Endothelial cell of umbilical vein (primary cell): ENCODE measurements at regions not wholly inside any gene's neighbourhood (a gene's known extent, or its start where the extent isn't known, plus 50 kb on each side); places are given as distances from the start of the nearest gene placed in this dataset.

Source experiments
- BruUV-seq: library from RNA; stranded (reverse); fragments of 400-500 nt; replicated peaks from 2 replicates; lab custom pipeline; 2021; lab: Mats Ljungman, UMichigan
- CTCF ChIA-PET: fragments of 300-600, 350-600 bp; sonication (Branson Sonifier 250); formaldehyde crosslinking; loops from one replicate; lab custom pipeline; 2021; ENCODE audit warnings: antibody characterized with exemption, inconsistent platforms; lab: Charles Lee
- POLR2A ChIA-PET: fragments of 300-600, 350-600 bp; sonication (Branson Sonifier 250); formaldehyde crosslinking; loops from one replicate; lab custom pipeline; 2021; ENCODE audit warnings: antibody characterized with exemption, inconsistent platforms; lab: Charles Lee
- DNase-seq: peaks from one replicate; pipeline ENCODE4 v3.0.0-alpha.2; 2011; ENCODE audit warnings: low read depth, low spot score
- FAIRE-seq: peaks from 2 replicates; lab custom pipeline; 2011; peaks lifted over from hg19 to GRCh38; lab: Jason Lieb, UNC
- H2AFZ ChIP-seq: 2 replicates; pipeline ENCODE4 v1.6.0; 2012; ENCODE audit warnings: low read depth, low read length, control low read depth, inconsistent platforms
- H3K27ac ChIP-seq: 2 replicates; pipeline ENCODE4 v1.5.1; 2011; ENCODE audit warnings: low read depth, mild to moderate bottlenecking, control low read depth, low read length, moderate library complexity; ENCODE audit not compliant: insufficient read depth
- H3K27me3 ChIP-seq, 2 experiments: 2 replicates each; pipeline versions ENCODE4 v1.6.0 to v1.6.1; 2011; ENCODE audit warnings: low read length in 2 of 2, mixed read lengths in 1 of 2; ENCODE audit not compliant: control insufficient read depth in 2 of 2, insufficient read depth in 2 of 2
- H3K36me3 ChIP-seq, 2 experiments: 2 replicates in 1 of 2; 3 replicates in 1 of 2; pipeline ENCODE4 v1.5.1; 2011; ENCODE audit warnings: low read length in 2 of 2, mild to moderate bottlenecking in 1 of 2, moderate library complexity in 1 of 2; ENCODE audit not compliant: control insufficient read depth in 2 of 2, insufficient read depth in 2 of 2; ENCODE audit errors: extremely low read depth in 1 of 2
- H3K4me1 ChIP-seq: 3 replicates; pipeline ENCODE4 v1.5.1; 2011; ENCODE audit warnings: mild to moderate bottlenecking, low read length; ENCODE audit not compliant: control insufficient read depth, insufficient read depth; ENCODE audit errors: extremely low read depth
- H3K4me2 ChIP-seq: 2 replicates; pipeline ENCODE4 v1.6.1; 2011; ENCODE audit warnings: low read length, control low read depth, mixed read lengths; ENCODE audit not compliant: insufficient read depth
- H3K4me3 ChIP-seq, 3 experiments: fragments of 200-600 bp in 1 of 3; sonication (generic), shearing (Covaris generic) in 1 of 3; replicated peaks in 1 of 3; 2 replicates each; pipeline ENCODE4 v1.5.1; 2011 to 2016; ENCODE audit warnings: control low read depth in 3 of 3, low read length in 3 of 3, mild to moderate bottlenecking in 2 of 3, inconsistent platforms in 1 of 3, low read depth in 1 of 3, moderate library complexity in 1 of 3; ENCODE audit not compliant: insufficient read depth in 1 of 3
- H3K79me2 ChIP-seq: 2 replicates; pipeline ENCODE4 v1.6.0; 2012; ENCODE audit warnings: low read length, inconsistent platforms; ENCODE audit not compliant: control insufficient read depth, insufficient read depth
- H3K9ac ChIP-seq: replicated peaks from 2 replicates; pipeline ENCODE3; 2011; ENCODE audit warnings: low read length, control low read depth; ENCODE audit not compliant: insufficient read depth; ENCODE audit errors: extremely low read depth
- H3K9me1 ChIP-seq: replicated peaks from 3 replicates; pipeline ENCODE4 v1.6.0; 2011; ENCODE audit warnings: mild to moderate bottlenecking, low read length; ENCODE audit not compliant: control insufficient read depth, insufficient read depth; ENCODE audit errors: extremely low read depth
- H3K9me3 ChIP-seq: replicated peaks from 2 replicates; pipeline ENCODE4 v1.5.1; 2012; ENCODE audit warnings: low read length, inconsistent platforms; ENCODE audit not compliant: control insufficient read depth, insufficient read depth
- H4K20me1 ChIP-seq: replicated peaks from 2 replicates; pipeline ENCODE3; 2011; ENCODE audit warnings: mild to moderate bottlenecking, low read length; ENCODE audit not compliant: control insufficient read depth, insufficient read depth; ENCODE audit errors: extremely low read depth
- CTCF ChIP-seq, 2 donors: IDR thresholded peaks; 1 replicate in 1 of 2; 2 replicates in 1 of 2; pipeline ENCODE4 v1.5.1; 2011; ENCODE audit warnings: low read length in 2 of 2, mild to moderate bottlenecking in 2 of 2, moderate library complexity in 2 of 2, control low read depth in 1 of 2, inconsistent platforms in 1 of 2, low read depth in 1 of 2; ENCODE audit not compliant: insufficient read depth in 1 of 2; ENCODE audit errors: extremely low read depth in 1 of 2
- EZH2 ChIP-seq: IDR thresholded peaks from 2 replicates; pipeline ENCODE4 v1.6.1; 2012; ENCODE audit warnings: borderline replicate concordance, low read depth, mild to moderate bottlenecking, moderate library complexity, low read length, inconsistent platforms; ENCODE audit not compliant: severe bottlenecking
- FOS ChIP-seq: IDR thresholded peaks from 2 replicates; pipeline ENCODE4 v1.6.1; 2011; ENCODE audit warnings: mild to moderate bottlenecking, low read length, moderate library complexity, borderline replicate concordance; ENCODE audit not compliant: insufficient read depth
- GATA2 ChIP-seq: IDR thresholded peaks from 2 replicates; pipeline ENCODE4 v1.7.0; 2011; ENCODE audit warnings: low read depth, mild to moderate bottlenecking, moderate library complexity, mixed read lengths, low read length; ENCODE audit not compliant: insufficient read length, insufficient read depth
- JUN ChIP-seq: IDR thresholded peaks from 2 replicates; pipeline ENCODE4 v1.6.1; 2011; ENCODE audit warnings: borderline replicate concordance, low read depth; ENCODE audit not compliant: insufficient read length, insufficient read depth
- MAX ChIP-seq: IDR thresholded peaks from 2 replicates; pipeline ENCODE4 v1.6.1; 2011; ENCODE audit not compliant: insufficient read depth, insufficient read length
- MYC ChIP-seq: IDR thresholded peaks from one replicate; pipeline ENCODE4 v1.6.1; 2011; ENCODE audit warnings: mild to moderate bottlenecking, low read depth, low read length
- POLR2A ChIP-seq: IDR thresholded peaks from 2 replicates; pipeline ENCODE4 v1.6.1; 2012; ENCODE audit warnings: low read depth, mild to moderate bottlenecking, control low read depth, low read length
- POLR2AphosphoS5 ChIP-seq: IDR thresholded peaks from 2 replicates; pipeline ENCODE4 v1.6.1; 2012; ENCODE audit warnings: low read depth, mild to moderate bottlenecking, control low read depth, low read length, moderate library complexity; ENCODE audit not compliant: insufficient read depth
- dilution Hi-C: fragments of 300-500 bp; cut with MboI; formaldehyde crosslinking; loops from one replicate; pipeline ENCODE4 v1.15.0; 2019; ENCODE audit warnings: low sequenced_read_pairs; ENCODE audit not compliant: extremely low pct_ligation_motif_present
- intact Hi-C: fragments of 100-400 bp; cut with micrococcal nuclease; formaldehyde crosslinking; loops from one replicate; pipeline ENCODE4 v1.10.0; 2022

DNA sequence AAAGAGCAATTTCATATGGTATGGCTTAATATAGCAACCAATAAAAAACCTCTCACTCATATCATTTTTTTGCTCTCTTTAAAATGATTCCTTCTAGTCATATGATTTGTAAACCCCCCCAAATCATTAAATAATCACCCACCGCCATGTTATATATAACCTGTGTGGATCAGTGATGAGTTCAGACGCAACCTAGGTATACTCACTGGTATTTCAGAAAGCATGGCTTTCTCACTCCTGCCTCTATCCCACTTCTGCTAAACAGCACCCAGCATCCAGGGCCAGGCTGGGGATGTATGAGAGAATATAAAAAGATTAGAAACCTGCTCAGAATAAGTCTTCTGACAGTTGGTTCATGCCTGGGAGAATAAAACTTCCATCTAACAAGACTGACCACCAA lies 172.3 kb upstream of the PRICKLE2 start:
- FAIRE-seq (no peak), DNase-seq (no peak)
- H3K9me3 ChIP-seq, result no peaks in the 10 kb centered on the region
- H3K4me1 ChIP-seq, result no peaks in the 10 kb centered on the region
- no TSS peak for BruUV-seq
- H3K27ac ChIP-seq, result no peak overlapping the region
- no peaks in the 10 kb centered on the region for H3K9me1 ChIP-seq
- no peak overlapping the region for H2AFZ ChIP-seq
- no peak overlapping the region for H3K4me3 ChIP-seq
- ChIA-PET CTCF (interaction anchor here (0.6 to 9.3 kb wide), 8 partner anchors 78 to 367 kb away, joined by 3 to 112 read pairs (median 4); partner anchors contain the start of gene PRICKLE2), POLR2A (no interaction called here)
- intact Hi-C loops, result loop anchor here (5.0 kb wide), 2 partner anchors 75 to 210 kb away; no protein-coding TSS in a partner anchor
- no peak for TF ChIP-seq POLR2AphosphoS5
- no peaks in the 10 kb centered on the region for H4K20me1 ChIP-seq
- dilution Hi-C loops, result no loop called here
- H3K9ac ChIP-seq, result no peak overlapping the region
- no peaks in the 10 kb centered on the region for H3K36me3 ChIP-seq
- H3K27me3 ChIP-seq, result peaks cover 3 to 9% of the 10 kb centered on the region in 2 experiments
- no peaks in the 10 kb centered on the region for H3K79me2 ChIP-seq
- no peak overlapping the region for H3K4me2 ChIP-seq

DNA sequence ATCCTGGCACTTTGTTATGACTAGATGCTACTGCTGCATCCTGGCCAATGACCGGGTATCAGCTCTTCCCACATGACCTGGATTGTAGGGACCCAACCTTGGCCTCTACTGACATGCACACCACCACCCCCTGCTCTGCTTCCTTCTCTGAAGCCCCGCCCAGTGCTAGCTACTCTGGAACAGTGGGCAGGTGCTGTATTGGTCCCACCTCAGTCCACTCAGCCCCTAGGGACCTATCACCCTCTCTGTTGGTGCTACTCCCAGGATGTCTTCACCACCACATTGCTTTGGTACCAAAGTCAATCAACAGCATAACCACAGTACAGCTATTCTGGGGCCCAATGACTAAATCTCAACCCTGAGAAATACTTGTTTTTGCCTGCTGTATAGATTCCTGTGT lies 170.2 kb upstream of the PRICKLE2 start:
- TF ChIP-seq EZH2, result no peak
- no peak for TF ChIP-seq POLR2A
- TF ChIP-seq GATA2, result no peak
- TF ChIP-seq JUN, result no peak
- TF ChIP-seq MAX, result no peak
- TF ChIP-seq CTCF (IDR thresholded peaks at IDR 0.05; ENCODE audit: extremely low read depth in 1 of 2, insufficient read depth in 1 of 2, low read depth in 1 of 2, low read length in 2 of 2), result no peak
- no peak for TF ChIP-seq MYC
- no peak for TF ChIP-seq FOS
- no peak for TF ChIP-seq POLR2AphosphoS5
- Histone ChIP-seq H3K27ac (no peak overlapping the region), H3K36me3 (no peaks in the 10 kb centered on the region), H3K9ac (no peak overlapping the region), H4K20me1 (no peaks in the 10 kb centered on the region), H3K79me2 (no peaks in the 10 kb centered on the region), H3K4me1 (no peaks in the 10 kb centered on the region), H3K4me2 (no peak overlapping the region), H3K9me3 (no peaks in the 10 kb centered on the region), H3K4me3 (no peak overlapping the region), H3K27me3 (peaks cover 3 to 5% of the 10 kb centered on the region in 2 experiments), H3K9me1 (no peaks in the 10 kb centered on the region), H2AFZ (no peak overlapping the region)
- CTCF ChIA-PET, result interaction anchor here (0.9 to 9.3 kb wide), 6 partner anchors 9 to 365 kb away, joined by 3 to 112 read pairs (median 5); partner anchors contain the start of gene PRICKLE2
- no TSS peak for BruUV-seq
- POLR2A ChIA-PET, result no interaction called here
- dilution Hi-C loops, result no loop called here
- no peak for FAIRE-seq
- DNase-seq, result no peak
- intact Hi-C loops, result loop anchor here (5.0 kb wide), 2 partner anchors 73 to 208 kb away; no protein-coding TSS in a partner anchor
